Mesothelial cell of epicardium (in vitro differentiated cells): ENCODE measurements at regions not wholly inside any gene's neighbourhood (a gene's known extent, or its start where the extent isn't known, plus 50 kb on each side); places are given as distances from the start of the nearest gene placed in this dataset.

Source experiments
- DNase-seq, 2 experiments: peaks; one replicate each; pipeline ENCODE4 v3.0.0; 2021; ENCODE audit warnings: low spot score in 2 of 2; ENCODE audit not compliant: unreplicated experiment in 2 of 2
- H3K27ac Mint-ChIP-seq: 2 replicates; pipeline ENCODE4 v1.8.0; 2021; ENCODE audit warnings: mixed read lengths
- H3K27me3 Mint-ChIP-seq: 2 replicates; pipeline ENCODE4 v1.8.0; 2021; ENCODE audit warnings: low read depth, mixed read lengths
- H3K36me3 Mint-ChIP-seq: 2 replicates; pipeline ENCODE4 v1.8.0; 2021; ENCODE audit warnings: mixed read lengths
- H3K4me1 Mint-ChIP-seq: 2 replicates; pipeline ENCODE4 v1.8.0; 2021; ENCODE audit warnings: mixed read lengths
- H3K4me3 Mint-ChIP-seq: 2 replicates; pipeline ENCODE4 v1.8.0; 2021; ENCODE audit warnings: mild to moderate bottlenecking, moderate library complexity, mixed read lengths
- H3K9me3 Mint-ChIP-seq: 2 replicates; pipeline ENCODE4 v1.8.0; 2021; ENCODE audit warnings: mixed read lengths
- CTCF ChIP-seq: fragments of 200-600 bp; sonication (generic); IDR thresholded peaks from one replicate; pipeline ENCODE4 v1.5.0; 2021; ENCODE audit warnings: antibody characterized with exemption; ENCODE audit not compliant: unreplicated experiment

GRCh38 chr1:189816558-189816957, 661.1 kb downstream of the BRINP3 start:
- H3K4me3 Mint-ChIP-seq = no peak overlapping the region
- H3K27ac Mint-ChIP-seq = no peak overlapping the region
- H3K4me1 Mint-ChIP-seq = no peaks in the 10 kb centered on the region
- no peak for DNase-seq
- H3K9me3 Mint-ChIP-seq = peaks cover 14% of the 10 kb centered on the region
- H3K27me3 Mint-ChIP-seq = no peaks in the 10 kb centered on the region
- TF ChIP-seq CTCF = no peak
- no peaks in the 10 kb centered on the region for H3K36me3 Mint-ChIP-seq

- TF ChIP-seq CTCF = no peak
- no peak for DNase-seq
- H3K27ac Mint-ChIP-seq = no peak overlapping the region
- no peaks in the 10 kb centered on the region for H3K36me3 Mint-ChIP-seq
- H3K27me3 Mint-ChIP-seq = no peaks in the 10 kb centered on the region
- H3K4me3 Mint-ChIP-seq = no peak overlapping the region
- H3K9me3 Mint-ChIP-seq = peaks cover 14% of the 10 kb centered on the region
- H3K4me1 Mint-ChIP-seq = no peaks in the 10 kb centered on the region
These were observed 657.9 kb downstream of the BRINP3 start for GRCh38 chr1:189819751-189820150.

GRCh38 chr1:189821833-189822232, 655.8 kb downstream of the BRINP3 start:
- peaks cover 14% of the 10 kb centered on the region for H3K9me3 Mint-ChIP-seq
- no peaks in the 10 kb centered on the region for H3K27me3 Mint-ChIP-seq
- H3K36me3 Mint-ChIP-seq = no peaks in the 10 kb centered on the region
- no peaks in the 10 kb centered on the region for H3K4me1 Mint-ChIP-seq
- DNase-seq = no peak
- H3K4me3 Mint-ChIP-seq = no peak overlapping the region
- TF ChIP-seq CTCF = no peak
- H3K27ac Mint-ChIP-seq = no peak overlapping the region

- no peaks in the 10 kb centered on the region for H3K36me3 Mint-ChIP-seq
- peaks cover 16% of the 10 kb centered on the region for H3K27me3 Mint-ChIP-seq
- H3K27ac Mint-ChIP-seq = no peak overlapping the region
- no peaks in the 10 kb centered on the region for H3K9me3 Mint-ChIP-seq
- no peak for TF ChIP-seq CTCF
- H3K4me3 Mint-ChIP-seq = no peak overlapping the region
- no peaks in the 10 kb centered on the region for H3K4me1 Mint-ChIP-seq
- DNase-seq = no peak
These were observed 642.9 kb downstream of the BRINP3 start for GRCh38 chr1:189834813-189835212.

GRCh38 chr1:189847613-189848012, 630.1 kb downstream of the BRINP3 start:
- peaks cover 14% of the 10 kb centered on the region for H3K9me3 Mint-ChIP-seq
- no peak for TF ChIP-seq CTCF
- DNase-seq = no peak
- H3K4me1 Mint-ChIP-seq = no peaks in the 10 kb centered on the region
- H3K27me3 Mint-ChIP-seq = no peaks in the 10 kb centered on the region
- no peak overlapping the region for H3K27ac Mint-ChIP-seq
- no peak overlapping the region for H3K4me3 Mint-ChIP-seq
- no peaks in the 10 kb centered on the region for H3K36me3 Mint-ChIP-seq

- TF ChIP-seq CTCF = no peak
These were observed 625.8 kb downstream of the BRINP3 start for GRCh38 chr1:189851806-189852367.

More at GRCh38 chr1:189851806-189852367, 625.8 kb downstream of the BRINP3 start:
- H3K36me3 Mint-ChIP-seq = no peaks in the 10 kb centered on the region
- H3K4me1 Mint-ChIP-seq = no peaks in the 10 kb centered on the region
- no peaks in the 10 kb centered on the region for H3K27me3 Mint-ChIP-seq
- DNase-seq = no peak
- no peak overlapping the region for H3K4me3 Mint-ChIP-seq
- H3K27ac Mint-ChIP-seq = no peak overlapping the region
- H3K9me3 Mint-ChIP-seq = peaks cover 22% of the 10 kb centered on the region
